ENCODE measurements at regions not wholly inside any gene's neighbourhood (a gene's known extent, or its start where the extent isn't known, plus 50 kb on each side); places are given as distances from the start of the nearest gene placed in this dataset.
"Not testable (repeated sequence)": the region's sequence is repeated elsewhere in the genome, so short reads cannot be mapped to it uniquely, and the experiment has no call there.

- Histone ChIP-seq H3K27me3 (ENCODE audit: insufficient read depth, low read length, poor library complexity) (no peaks in the 10 kb centered on the region), H3K27ac (ENCODE audit: low read length) (no peak overlapping the region), H3K79me2 (ENCODE audit: insufficient read depth, low read length) (no peaks in the 10 kb centered on the region), H3K9ac (ENCODE audit: low read depth, low read length) (no peak overlapping the region), H3K9me3 (ENCODE audit: insufficient read depth, low read length, severe bottlenecking) (no peaks in the 10 kb centered on the region), H4K20me1 (ENCODE audit: insufficient read depth, low read length) (no peaks in the 10 kb centered on the region), H3K36me3 (ENCODE audit: insufficient read depth, low read length) (no peaks in the 10 kb centered on the region), H3K4me1 (ENCODE audit: insufficient read depth, low read length) (no peaks in the 10 kb centered on the region), H2AFZ (ENCODE audit: low read depth, low read length) (no peak overlapping the region), H3K4me3 (ENCODE audit: low read depth in 1 of 2, low read length in 2 of 2) (no peak overlapping the region), H3K4me2 (ENCODE audit: insufficient read depth, low read length) (no peak overlapping the region)
- no peak for ATAC-seq (ENCODE audit: insufficient read depth, low read depth)
- DNase-seq: no peak
- no peak for TF ChIP-seq CTCF (IDR thresholded peaks at IDR 0.05; ENCODE audit: borderline replicate concordance, extremely low read depth, low read length, poor library complexity, severe bottlenecking)
- no peak for TF ChIP-seq EZH2 (IDR thresholded peaks at IDR 0.05; ENCODE audit: borderline replicate concordance, low read depth, low read length, severe bottlenecking)
Measured at GRCh38 chr9:115884846-115885245, 268.7 kb upstream of the PAPPA start.

DNA sequence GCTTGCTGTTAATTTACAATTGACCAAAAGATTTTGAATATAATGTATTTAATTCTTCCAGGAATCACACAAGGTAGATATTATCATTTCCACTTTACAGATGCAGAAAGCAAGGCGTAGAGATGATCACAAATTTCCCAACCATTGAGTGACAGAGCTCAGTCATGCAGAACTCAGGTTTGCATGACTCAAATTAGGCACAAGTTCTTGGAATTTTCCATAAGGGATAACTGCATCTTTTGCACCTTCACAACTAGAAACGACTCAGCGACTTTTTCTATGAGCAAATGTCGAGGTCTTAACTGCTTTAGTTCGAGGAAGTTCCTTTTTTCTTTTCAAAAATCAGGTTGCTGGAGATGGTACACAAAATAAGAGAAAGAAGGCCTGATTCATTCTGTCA, 265.5 kb upstream of the PAPPA start:
- Histone ChIP-seq H3K4me1 (ENCODE audit: insufficient read depth, low read length) (no peaks in the 10 kb centered on the region), H2AFZ (ENCODE audit: low read depth, low read length) (no peak overlapping the region), H3K4me3 (ENCODE audit: low read depth in 1 of 2, low read length in 2 of 2) (no peak overlapping the region), H3K36me3 (ENCODE audit: insufficient read depth, low read length) (no peaks in the 10 kb centered on the region), H3K27ac (ENCODE audit: low read length) (no peak overlapping the region), H3K9ac (ENCODE audit: low read depth, low read length) (no peak overlapping the region), H3K79me2 (ENCODE audit: insufficient read depth, low read length) (no peaks in the 10 kb centered on the region), H3K4me2 (ENCODE audit: insufficient read depth, low read length) (no peak overlapping the region), H3K9me3 (ENCODE audit: insufficient read depth, low read length, severe bottlenecking) (no peaks in the 10 kb centered on the region), H3K27me3 (ENCODE audit: insufficient read depth, low read length, poor library complexity) (no peaks in the 10 kb centered on the region), H4K20me1 (ENCODE audit: insufficient read depth, low read length) (no peaks in the 10 kb centered on the region)
- ATAC-seq (ENCODE audit: insufficient read depth, low read depth) (no peak), DNase-seq (no peak)
- TF ChIP-seq EZH2 (IDR thresholded peaks at IDR 0.05; ENCODE audit: borderline replicate concordance, low read depth, low read length, severe bottlenecking): no peak
- no peak for TF ChIP-seq CTCF (IDR thresholded peaks at IDR 0.05; ENCODE audit: borderline replicate concordance, extremely low read depth, low read length, poor library complexity, severe bottlenecking)

- no peaks in the 10 kb centered on the region for H3K36me3 ChIP-seq (ENCODE audit: insufficient read depth, low read length)
- H3K4me1 ChIP-seq (ENCODE audit: insufficient read depth, low read length): no peaks in the 10 kb centered on the region
- H3K4me2 ChIP-seq (ENCODE audit: insufficient read depth, low read length): no peak overlapping the region
- no peaks in the 10 kb centered on the region for H3K9me3 ChIP-seq (ENCODE audit: insufficient read depth, low read length, severe bottlenecking)
- no peak overlapping the region for H2AFZ ChIP-seq (ENCODE audit: low read depth, low read length)
- no peak overlapping the region for H3K4me3 ChIP-seq (ENCODE audit: low read depth in 1 of 2, low read length in 2 of 2)
- H3K9ac ChIP-seq (ENCODE audit: low read depth, low read length): no peak overlapping the region
- no peaks in the 10 kb centered on the region for H3K27me3 ChIP-seq (ENCODE audit: insufficient read depth, low read length, poor library complexity)
- TF ChIP-seq EZH2 (IDR thresholded peaks at IDR 0.05; ENCODE audit: borderline replicate concordance, low read depth, low read length, severe bottlenecking) (no peak), CTCF (IDR thresholded peaks at IDR 0.05; ENCODE audit: borderline replicate concordance, extremely low read depth, low read length, poor library complexity, severe bottlenecking) (no peak)
- ATAC-seq (ENCODE audit: insufficient read depth, low read depth) (no peak), DNase-seq (no peak)
- H4K20me1 ChIP-seq (ENCODE audit: insufficient read depth, low read length): no peaks in the 10 kb centered on the region
- H3K27ac ChIP-seq (ENCODE audit: low read length): no peak overlapping the region
- H3K79me2 ChIP-seq (ENCODE audit: insufficient read depth, low read length): no peaks in the 10 kb centered on the region
Measured at GRCh38 chr9:115891929-115892328, 261.7 kb upstream of the PAPPA start.

DNA sequence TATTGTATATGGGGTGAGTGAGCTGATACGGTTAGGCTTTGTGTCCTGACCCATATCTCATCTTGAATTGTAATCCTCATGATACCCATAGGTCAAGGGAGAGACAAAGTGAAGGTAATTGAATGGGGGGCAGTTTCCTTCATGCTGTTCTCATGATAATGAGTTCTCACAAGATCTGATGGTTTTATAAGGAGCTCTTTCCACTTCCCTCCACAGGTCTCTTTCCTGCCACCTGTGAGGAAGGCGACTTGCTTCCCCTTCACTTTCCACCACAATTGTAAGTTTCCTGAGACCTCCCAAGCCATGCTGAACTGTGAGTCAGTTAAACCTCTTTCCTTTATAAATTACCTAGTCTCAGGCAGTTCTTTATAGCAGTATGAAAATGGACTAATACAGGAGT, 255.1 kb upstream of the PAPPA start:
- not testable (repeated sequence) for H3K4me1 ChIP-seq (ENCODE audit: insufficient read depth, low read length); DNase-seq; H3K27me3 ChIP-seq (ENCODE audit: insufficient read depth, low read length, poor library complexity); H3K9me3 ChIP-seq (ENCODE audit: insufficient read depth, low read length, severe bottlenecking); H3K36me3 ChIP-seq (ENCODE audit: insufficient read depth, low read length); H3K9ac ChIP-seq (ENCODE audit: low read depth, low read length); H3K27ac ChIP-seq (ENCODE audit: low read length); H3K79me2 ChIP-seq (ENCODE audit: insufficient read depth, low read length); H3K4me3 ChIP-seq (ENCODE audit: low read depth in 1 of 2, low read length in 2 of 2); H2AFZ ChIP-seq (ENCODE audit: low read depth, low read length); H3K4me2 ChIP-seq (ENCODE audit: insufficient read depth, low read length); ATAC-seq (ENCODE audit: insufficient read depth, low read depth); H4K20me1 ChIP-seq (ENCODE audit: insufficient read depth, low read length)

Measured in DND-41 (cell line).